ENCODE measurements at regions not wholly inside any gene's neighbourhood (a gene's known extent, or its start where the extent isn't known, plus 50 kb on each side); places are given as distances from the start of the nearest gene placed in this dataset.
"Not testable (repeated sequence)": the region's sequence is repeated elsewhere in the genome, so short reads cannot be mapped to it uniquely, and the experiment has no call there.

DNA sequence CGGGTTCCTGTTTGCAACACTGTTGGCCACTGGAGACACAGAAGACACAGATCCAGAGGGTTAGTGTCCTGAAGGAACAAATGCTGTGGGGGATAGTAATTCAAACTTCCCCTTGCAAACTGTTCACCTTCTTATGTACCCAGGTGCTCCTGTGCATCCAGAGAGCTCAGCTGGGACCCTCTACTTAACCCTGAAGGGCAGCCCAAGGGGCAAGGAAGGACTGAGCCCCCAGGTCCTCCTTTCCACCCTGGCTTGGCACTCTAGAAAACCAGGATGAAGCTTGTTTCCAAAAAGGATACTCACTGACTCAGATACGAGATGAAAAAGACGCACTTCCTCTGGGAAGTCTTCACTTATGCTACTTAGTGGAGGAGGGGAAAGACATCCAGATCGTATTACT lies 78.2 kb upstream of the TNK2 start:
- not testable (repeated sequence) for TF ChIP-seq POLR2AphosphoS5, EP300 (IDR thresholded peaks at IDR 0.05)
